ENCODE measurements at regions not wholly inside any gene's neighbourhood (a gene's known extent, or its start where the extent isn't known, plus 50 kb on each side); places are given as distances from the start of the nearest gene placed in this dataset.
A peak's percentile ranks its signal among the peaks of the same experiment; 100 is the strongest.

- no peak for TF ChIP-seq ZNF609 (CRISPR knock-in tag; IDR thresholded peaks at IDR 0.05; ENCODE audit: borderline replicate concordance)
- TF ChIP-seq ZNF12 (CRISPR knock-in tag; IDR thresholded peaks at IDR 0.05) = no peak
Measured at GRCh38 chr2:83953697-83954096, 505.4 kb downstream of the SUCLG1 start (continued).

- in situ Hi-C loops (cut with MboI) (no loop called here), intact Hi-C loops (cut with micrococcal nuclease) (loop anchor here (2.0 kb wide), 1 partner anchor 19 kb away; no protein-coding TSS in a partner anchor)
- peak; percentile 99 for FAIRE-seq
- peak; percentile 83 for ATAC-seq
- no peak overlapping the region for H3K9ac ChIP-seq (ENCODE audit: insufficient read depth in 1 of 2, low read depth in 2 of 2, low read length in 2 of 2)
- peak; percentile 64 to 83 (median 72) for DNase-seq (ENCODE audit: extremely low read depth in 1 of 4, low spot score in 3 of 4)
- BruUV-seq (replicated peaks) = no TSS peak
- H3K79me2 ChIP-seq (ENCODE audit: control insufficient read depth, insufficient read depth, low read length) = no peaks in the 10 kb centered on the region
- WGBS (ENCODE audit: insufficient coverage, low coverage, missing lambda C conversion rate) = 2% methylated on average over 4 of the region's 4 CpGs
- no peaks in the 10 kb centered on the region for H3K9me3 ChIP-seq (replicated peaks; ENCODE audit: control insufficient read depth, insufficient read depth, low read depth, low read length)
- no peaks in the 10 kb centered on the region for H3K27me3 ChIP-seq (ENCODE audit: control insufficient read depth in 2 of 2, insufficient read depth in 2 of 2, low read length in 2 of 2)
- CTCF ChIA-PET (ENCODE audit: low intra/inter-chr PET ratio) = no interaction called here
- H3K4me1 ChIP-seq (replicated peaks in 1 of 2; ENCODE audit: control insufficient read depth in 2 of 2, insufficient read depth in 2 of 2, low read length in 2 of 2) = peaks cover 10 to 28% of the 10 kb centered on the region in 2 experiments; a peak in 4 of 5 replicates
- peak overlapping the region; percentile 56 for H3K27ac ChIP-seq (ENCODE audit: extremely low read depth, low read depth, low read length)
- peak overlapping the region; percentile 47 for H3K4me2 ChIP-seq (ENCODE audit: insufficient read depth, low read length)
- no peaks in the 10 kb centered on the region for H3K36me3 ChIP-seq (ENCODE audit: control insufficient read depth, insufficient read depth, low read length)
- no peaks in the 10 kb centered on the region for H4K20me1 ChIP-seq (replicated peaks; ENCODE audit: control insufficient read depth, insufficient read depth, low read length)
- peaks cover 3% of the 10 kb centered on the region for H3K9me1 ChIP-seq (ENCODE audit: control insufficient read depth, insufficient read depth, low read length)
- no peak overlapping the region for H2AFZ ChIP-seq (ENCODE audit: low read depth, low read length)
- POLR2A ChIA-PET = interaction anchor here (0.5 to 1.4 kb wide), 5 partner anchors 8 to 52 kb away, joined by 3 to 6 read pairs (median 3); no protein-coding TSS in a partner anchor
- no peak overlapping the region for H3K4me3 ChIP-seq
- peak; percentile 98 for TF ChIP-seq CHAMP1 (IDR thresholded peaks at IDR 0.05)
- TF ChIP-seq ETV6 (IDR thresholded peaks at IDR 0.05; ENCODE audit: borderline replicate concordance in 1 of 2, low read depth in 2 of 2, low read length in 1 of 2) = 0 out of 4 replicates have a peak, but pooled peaks of 1 of the 2 experiments have one; percentile 50
- no peak for TF ChIP-seq ETV6 (CRISPR knock-in tag; IDR thresholded peaks at IDR 0.05; ENCODE audit: borderline replicate concordance)
- TF ChIP-seq GTF2B (IDR thresholded peaks at IDR 0.05; ENCODE audit: extremely low read depth, insufficient read length) = no peak
Measured at GRCh38 chr2:83951378-83951947, 507.6 kb downstream of the SUCLG1 start.
